GM23338 (cell line): ENCODE measurements at regions not wholly inside any gene's neighbourhood (a gene's known extent, or its start where the extent isn't known, plus 50 kb on each side); places are given as distances from the start of the nearest gene placed in this dataset.

Experiments used
- ATAC-seq: fragments of 200-7000 bp; cut with Tn5 transposase; 3 replicates; pipeline ENCODE4 v1.9.1; 2020
- DNase-seq: peaks from one replicate; pipeline ENCODE4 v3.0.0-alpha.2; 2015; ENCODE audit warnings: low spot score
- H2AFZ ChIP-seq: fragments of 200-600 bp; sonication (generic); 2 replicates; pipeline ENCODE4 v1.8.0; 2016; ENCODE audit warnings: antibody characterized with exemption, mild to moderate bottlenecking, moderate library complexity
- H3F3A ChIP-seq: fragments of 200-600 bp; sonication (generic); replicated peaks from 2 replicates; pipeline ENCODE4 v1.8.0; 2017; ENCODE audit warnings: antibody characterized with exemption, mixed run types, low read depth
- H3K27ac ChIP-seq: fragments of 200-600 bp; sonication (generic); 2 replicates; pipeline ENCODE4 v1.6.1; 2016; ENCODE audit warnings: low read depth
- H3K27me3 ChIP-seq: fragments of 200-600 bp; sonication (generic); 2 replicates; pipeline ENCODE4 v1.8.0; 2016; ENCODE audit warnings: mild to moderate bottlenecking, mixed run types, moderate library complexity; ENCODE audit not compliant: insufficient read depth
- H3K36me3 ChIP-seq: fragments of 200-600 bp; sonication (generic); 2 replicates; pipeline ENCODE4 v1.8.0; 2016; ENCODE audit warnings: mild to moderate bottlenecking; ENCODE audit not compliant: insufficient read depth
- H3K4me1 ChIP-seq: fragments of 200-600 bp; sonication (generic); 2 replicates; pipeline ENCODE4 v1.8.0; 2016; ENCODE audit warnings: mild to moderate bottlenecking, moderate library complexity; ENCODE audit not compliant: insufficient read depth
- H3K4me2 ChIP-seq: fragments of 200-600 bp; sonication (generic); 2 replicates; pipeline ENCODE4 v1.7.1; 2017; ENCODE audit warnings: mixed run types
- H3K4me3 ChIP-seq: fragments of 200-600 bp; sonication (generic); 2 replicates; pipeline ENCODE4 v1.6.1; 2016; ENCODE audit warnings: mixed run types
- H3K79me2 ChIP-seq: fragments of 200-600 bp; sonication (generic); replicated peaks from 2 replicates; pipeline ENCODE4 v1.8.0; 2017; ENCODE audit warnings: mild to moderate bottlenecking; ENCODE audit not compliant: insufficient read depth
- H3K9me2 ChIP-seq: fragments of 200-600 bp; sonication (generic); 2 replicates; pipeline ENCODE4 v1.8.0; 2017; ENCODE audit not compliant: insufficient read depth
- H4K20me1 ChIP-seq: fragments of 200-600 bp; sonication (generic); replicated peaks from 2 replicates; pipeline ENCODE4 v1.8.0; 2017; ENCODE audit warnings: mild to moderate bottlenecking; ENCODE audit not compliant: insufficient read depth
- H3K27ac Mint-ChIP-seq: 2 replicates; pipeline ENCODE4 v1.8.0; 2020; ENCODE audit warnings: inconsistent platforms, mild to moderate bottlenecking, moderate library complexity, mixed read lengths
- H3K27me3 Mint-ChIP-seq: 3 replicates; pipeline ENCODE4 v1.8.0; 2022; ENCODE audit warnings: low read depth, mild to moderate bottlenecking, moderate library complexity, mixed read lengths, inconsistent platforms; ENCODE audit not compliant: insufficient read depth, poor library complexity
- H3K36me3 Mint-ChIP-seq: 3 replicates; pipeline ENCODE4 v1.8.0; 2021; ENCODE audit warnings: low read depth, mild to moderate bottlenecking, inconsistent platforms, moderate library complexity, mixed read lengths
- H3K4me1 Mint-ChIP-seq: 3 replicates; pipeline ENCODE4 v1.8.0; 2020; ENCODE audit warnings: mild to moderate bottlenecking, inconsistent platforms, mixed read lengths
- H3K4me3 Mint-ChIP-seq: 3 replicates; pipeline ENCODE4 v1.8.0; 2021; ENCODE audit warnings: moderate library complexity, mild to moderate bottlenecking, inconsistent platforms, mixed read lengths
- H3K9me3 Mint-ChIP-seq: 3 replicates; pipeline ENCODE4 v1.8.0; 2020; ENCODE audit warnings: moderate library complexity, mild to moderate bottlenecking, inconsistent platforms, mixed read lengths
- CREB1 ChIP-seq: fragments of 250-450 bp; sonication (Bioruptor Pico); IDR thresholded peaks from 2 replicates; pipeline ENCODE4 v1.5.0; 2020; ENCODE audit warnings: low read depth, mild to moderate bottlenecking, moderate library complexity
- EZH2 ChIP-seq: fragments of 200-600 bp; sonication (generic); IDR thresholded peaks from one replicate; pipeline ENCODE4 v1.8.0; 2017; ENCODE audit warnings: antibody characterized with exemption, mild to moderate bottlenecking, low read depth; ENCODE audit not compliant: unreplicated experiment
- EZH2phosphoT487 ChIP-seq: fragments of 200-600 bp; sonication (generic); IDR thresholded peaks from one replicate; pipeline ENCODE4 v1.8.1; 2018; ENCODE audit warnings: antibody characterized with exemption; ENCODE audit not compliant: unreplicated experiment
- JUNB ChIP-seq: IDR thresholded peaks from one replicate; pipeline ENCODE4 v1.6.1; 2016; ENCODE audit warnings: antibody characterized with exemption; ENCODE audit not compliant: unreplicated experiment
- NANOG ChIP-seq: IDR thresholded peaks from 2 replicates; pipeline ENCODE4 v1.6.1; 2016; ENCODE audit warnings: antibody characterized with exemption, borderline replicate concordance
- POLR2AphosphoS5 ChIP-seq: IDR thresholded peaks from 2 replicates; pipeline ENCODE4 v1.6.1; 2016; ENCODE audit warnings: antibody characterized with exemption, low read depth
- STAT1 ChIP-seq: IDR thresholded peaks from one replicate; pipeline ENCODE4 v1.6.1; 2016; ENCODE audit warnings: antibody characterized with exemption; ENCODE audit not compliant: unreplicated experiment
- ZNF114 ChIP-seq: fragments of 250-450 bp; sonication (Bioruptor Pico); IDR thresholded peaks from 2 replicates; pipeline ENCODE4 v1.5.0; 2020; ENCODE audit warnings: mild to moderate bottlenecking, moderate library complexity
- ZNF331 ChIP-seq: fragments of 250-450 bp; sonication (Bioruptor Pico); IDR thresholded peaks from 2 replicates; pipeline ENCODE4 v1.5.0; 2020; ENCODE audit warnings: low read depth, mild to moderate bottlenecking, moderate library complexity
- TF ChIP-seq, protein P1 (sequence below): fragments of 250-450 bp; sonication (Bioruptor Pico); IDR thresholded peaks from 2 replicates; pipeline ENCODE4 v1.5.0; 2020; ENCODE audit warnings: mild to moderate bottlenecking, moderate library complexity
- TF ChIP-seq, protein P2 (sequence below): IDR thresholded peaks from one replicate; pipeline ENCODE4 v1.6.1; 2018; ENCODE audit warnings: antibody characterized with exemption; ENCODE audit not compliant: unreplicated experiment
- TF ChIP-seq, protein P3 (sequence below), 2 experiments: fragments of 200-600 bp in 1 of 2; sonication (generic) in 1 of 2; conservative IDR thresholded peaks; 2 replicates each; pipeline versions ENCODE4 v1.5.1 to v1.6.1; 2016 to 2017; ENCODE audit warnings: antibody characterized with exemption in 2 of 2, low read depth in 2 of 2, mild to moderate bottlenecking in 2 of 2, moderate library complexity in 1 of 2
- TF ChIP-seq, protein P4 (sequence below): IDR thresholded peaks from 2 replicates; pipeline ENCODE4 v1.6.1; 2016; ENCODE audit warnings: antibody characterized with exemption

DNA sequence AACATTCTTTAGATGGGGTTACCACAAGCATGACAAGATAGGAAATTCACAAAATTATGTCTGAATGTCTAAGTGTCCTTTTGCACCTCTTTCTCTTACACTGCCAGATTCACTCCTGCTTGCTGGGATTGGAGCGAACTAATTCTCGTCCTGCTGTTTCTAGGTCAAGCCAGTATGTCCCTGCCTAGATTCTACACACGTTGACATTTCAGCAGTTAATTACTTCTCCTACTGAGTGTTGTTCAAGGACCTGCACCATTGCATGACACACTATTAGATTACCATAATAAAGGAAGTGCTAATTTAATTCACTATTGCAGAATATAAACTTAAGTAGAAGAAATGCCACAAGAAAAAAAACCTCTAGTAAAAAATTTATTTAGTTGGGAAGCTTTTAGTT lies 1911.7 kb downstream of the PCDH7 start:
- Histone ChIP-seq H2AFZ (no peak overlapping the region), H3K4me2 (no peak overlapping the region), H3K27me3 (no peaks in the 10 kb centered on the region), H3K27ac (no peak overlapping the region), H3K79me2 (no peaks in the 10 kb centered on the region), H3K36me3 (no peaks in the 10 kb centered on the region), H3F3A (no peaks in the 10 kb centered on the region), H3K4me3 (no peak overlapping the region), H4K20me1 (no peaks in the 10 kb centered on the region), H3K4me1 (no peaks in the 10 kb centered on the region), H3K9me2 (no peaks in the 10 kb centered on the region)
- ATAC-seq (peak; percentile 57), DNase-seq (peak; percentile 32)
- Mint-ChIP-seq H3K36me3 (peaks cover 4% of the 10 kb centered on the region; the same call in 2 of the 3 replicates), H3K27me3 (peaks cover 2% of the 10 kb centered on the region), H3K4me1 (peaks cover 4% of the 10 kb centered on the region; the same call in 2 of the 3 replicates), H3K4me3 (no peak overlapping the region), H3K27ac (no peak overlapping the region), H3K9me3 (peaks cover 12% of the 10 kb centered on the region)
- TF ChIP-seq CREB1 (CRISPR knock-in tag) (no peak), STAT1 (no peak), POLR2AphosphoS5 (no peak), ZNF114 (CRISPR knock-in tag) (no peak), EZH2phosphoT487 (no peak), EZH2 (no peak), ZNF331 (CRISPR knock-in tag) (no peak), JUNB (no peak), NANOG (no peak)
- TF ChIP-seq, protein P1, sequence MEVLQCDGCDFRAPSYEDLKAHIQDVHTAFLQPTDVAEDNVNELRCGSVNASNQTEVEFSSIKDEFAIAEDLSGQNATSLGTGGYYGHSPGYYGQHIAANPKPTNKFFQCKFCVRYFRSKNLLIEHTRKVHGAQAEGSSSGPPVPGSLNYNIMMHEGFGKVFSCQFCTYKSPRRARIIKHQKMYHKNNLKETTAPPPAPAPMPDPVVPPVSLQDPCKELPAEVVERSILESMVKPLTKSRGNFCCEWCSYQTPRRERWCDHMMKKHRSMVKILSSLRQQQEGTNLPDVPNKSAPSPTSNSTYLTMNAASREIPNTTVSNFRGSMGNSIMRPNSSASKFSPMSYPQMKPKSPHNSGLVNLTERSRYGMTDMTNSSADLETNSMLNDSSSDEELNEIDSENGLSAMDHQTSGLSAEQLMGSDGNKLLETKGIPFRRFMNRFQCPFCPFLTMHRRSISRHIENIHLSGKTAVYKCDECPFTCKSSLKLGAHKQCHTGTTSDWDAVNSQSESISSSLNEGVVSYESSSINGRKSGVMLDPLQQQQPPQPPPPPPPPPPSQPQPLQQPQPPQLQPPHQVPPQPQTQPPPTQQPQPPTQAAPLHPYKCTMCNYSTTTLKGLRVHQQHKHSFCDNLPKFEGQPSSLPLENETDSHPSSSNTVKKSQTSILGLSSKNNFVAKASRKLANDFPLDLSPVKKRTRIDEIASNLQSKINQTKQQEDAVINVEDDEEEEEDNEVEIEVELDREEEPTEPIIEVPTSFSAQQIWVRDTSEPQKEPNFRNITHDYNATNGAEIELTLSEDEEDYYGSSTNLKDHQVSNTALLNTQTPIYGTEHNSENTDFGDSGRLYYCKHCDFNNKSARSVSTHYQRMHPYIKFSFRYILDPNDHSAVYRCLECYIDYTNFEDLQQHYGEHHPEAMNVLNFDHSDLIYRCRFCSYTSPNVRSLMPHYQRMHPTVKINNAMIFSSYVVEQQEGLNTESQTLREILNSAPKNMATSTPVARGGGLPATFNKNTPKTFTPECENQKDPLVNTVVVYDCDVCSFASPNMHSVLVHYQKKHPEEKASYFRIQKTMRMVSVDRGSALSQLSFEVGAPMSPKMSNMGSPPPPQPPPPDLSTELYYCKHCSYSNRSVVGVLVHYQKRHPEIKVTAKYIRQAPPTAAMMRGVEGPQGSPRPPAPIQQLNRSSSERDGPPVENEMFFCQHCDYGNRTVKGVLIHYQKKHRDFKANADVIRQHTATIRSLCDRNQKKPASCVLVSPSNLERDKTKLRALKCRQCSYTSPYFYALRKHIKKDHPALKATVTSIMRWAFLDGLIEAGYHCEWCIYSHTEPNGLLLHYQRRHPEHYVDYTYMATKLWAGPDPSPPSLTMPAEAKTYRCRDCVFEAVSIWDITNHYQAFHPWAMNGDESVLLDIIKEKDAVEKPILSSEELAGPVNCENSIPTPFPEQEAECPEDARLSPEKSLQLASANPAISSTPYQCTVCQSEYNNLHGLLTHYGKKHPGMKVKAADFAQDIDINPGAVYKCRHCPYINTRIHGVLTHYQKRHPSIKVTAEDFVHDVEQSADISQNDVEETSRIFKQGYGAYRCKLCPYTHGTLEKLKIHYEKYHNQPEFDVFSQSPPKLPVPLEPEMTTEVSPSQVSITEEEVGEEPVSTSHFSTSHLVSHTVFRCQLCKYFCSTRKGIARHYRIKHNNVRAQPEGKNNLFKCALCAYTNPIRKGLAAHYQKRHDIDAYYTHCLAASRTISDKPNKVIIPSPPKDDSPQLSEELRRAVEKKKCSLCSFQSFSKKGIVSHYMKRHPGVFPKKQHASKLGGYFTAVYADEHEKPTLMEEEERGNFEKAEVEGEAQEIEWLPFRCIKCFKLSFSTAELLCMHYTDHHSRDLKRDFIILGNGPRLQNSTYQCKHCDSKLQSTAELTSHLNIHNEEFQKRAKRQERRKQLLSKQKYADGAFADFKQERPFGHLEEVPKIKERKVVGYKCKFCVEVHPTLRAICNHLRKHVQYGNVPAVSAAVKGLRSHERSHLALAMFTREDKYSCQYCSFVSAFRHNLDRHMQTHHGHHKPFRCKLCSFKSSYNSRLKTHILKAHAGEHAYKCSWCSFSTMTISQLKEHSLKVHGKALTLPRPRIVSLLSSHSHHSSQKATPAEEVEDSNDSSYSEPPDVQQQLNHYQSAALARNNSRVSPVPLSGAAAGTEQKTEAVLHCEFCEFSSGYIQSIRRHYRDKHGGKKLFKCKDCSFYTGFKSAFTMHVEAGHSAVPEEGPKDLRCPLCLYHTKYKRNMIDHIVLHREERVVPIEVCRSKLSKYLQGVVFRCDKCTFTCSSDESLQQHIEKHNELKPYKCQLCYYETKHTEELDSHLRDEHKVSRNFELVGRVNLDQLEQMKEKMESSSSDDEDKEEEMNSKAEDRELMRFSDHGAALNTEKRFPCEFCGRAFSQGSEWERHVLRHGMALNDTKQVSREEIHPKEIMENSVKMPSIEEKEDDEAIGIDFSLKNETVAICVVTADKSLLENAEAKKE (CRISPR knock-in tag), result no peak
- TF ChIP-seq, protein P2, sequence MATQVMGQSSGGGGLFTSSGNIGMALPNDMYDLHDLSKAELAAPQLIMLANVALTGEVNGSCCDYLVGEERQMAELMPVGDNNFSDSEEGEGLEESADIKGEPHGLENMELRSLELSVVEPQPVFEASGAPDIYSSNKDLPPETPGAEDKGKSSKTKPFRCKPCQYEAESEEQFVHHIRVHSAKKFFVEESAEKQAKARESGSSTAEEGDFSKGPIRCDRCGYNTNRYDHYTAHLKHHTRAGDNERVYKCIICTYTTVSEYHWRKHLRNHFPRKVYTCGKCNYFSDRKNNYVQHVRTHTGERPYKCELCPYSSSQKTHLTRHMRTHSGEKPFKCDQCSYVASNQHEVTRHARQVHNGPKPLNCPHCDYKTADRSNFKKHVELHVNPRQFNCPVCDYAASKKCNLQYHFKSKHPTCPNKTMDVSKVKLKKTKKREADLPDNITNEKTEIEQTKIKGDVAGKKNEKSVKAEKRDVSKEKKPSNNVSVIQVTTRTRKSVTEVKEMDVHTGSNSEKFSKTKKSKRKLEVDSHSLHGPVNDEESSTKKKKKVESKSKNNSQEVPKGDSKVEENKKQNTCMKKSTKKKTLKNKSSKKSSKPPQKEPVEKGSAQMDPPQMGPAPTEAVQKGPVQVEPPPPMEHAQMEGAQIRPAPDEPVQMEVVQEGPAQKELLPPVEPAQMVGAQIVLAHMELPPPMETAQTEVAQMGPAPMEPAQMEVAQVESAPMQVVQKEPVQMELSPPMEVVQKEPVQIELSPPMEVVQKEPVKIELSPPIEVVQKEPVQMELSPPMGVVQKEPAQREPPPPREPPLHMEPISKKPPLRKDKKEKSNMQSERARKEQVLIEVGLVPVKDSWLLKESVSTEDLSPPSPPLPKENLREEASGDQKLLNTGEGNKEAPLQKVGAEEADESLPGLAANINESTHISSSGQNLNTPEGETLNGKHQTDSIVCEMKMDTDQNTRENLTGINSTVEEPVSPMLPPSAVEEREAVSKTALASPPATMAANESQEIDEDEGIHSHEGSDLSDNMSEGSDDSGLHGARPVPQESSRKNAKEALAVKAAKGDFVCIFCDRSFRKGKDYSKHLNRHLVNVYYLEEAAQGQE, result no peak
- TF ChIP-seq, protein P3, sequence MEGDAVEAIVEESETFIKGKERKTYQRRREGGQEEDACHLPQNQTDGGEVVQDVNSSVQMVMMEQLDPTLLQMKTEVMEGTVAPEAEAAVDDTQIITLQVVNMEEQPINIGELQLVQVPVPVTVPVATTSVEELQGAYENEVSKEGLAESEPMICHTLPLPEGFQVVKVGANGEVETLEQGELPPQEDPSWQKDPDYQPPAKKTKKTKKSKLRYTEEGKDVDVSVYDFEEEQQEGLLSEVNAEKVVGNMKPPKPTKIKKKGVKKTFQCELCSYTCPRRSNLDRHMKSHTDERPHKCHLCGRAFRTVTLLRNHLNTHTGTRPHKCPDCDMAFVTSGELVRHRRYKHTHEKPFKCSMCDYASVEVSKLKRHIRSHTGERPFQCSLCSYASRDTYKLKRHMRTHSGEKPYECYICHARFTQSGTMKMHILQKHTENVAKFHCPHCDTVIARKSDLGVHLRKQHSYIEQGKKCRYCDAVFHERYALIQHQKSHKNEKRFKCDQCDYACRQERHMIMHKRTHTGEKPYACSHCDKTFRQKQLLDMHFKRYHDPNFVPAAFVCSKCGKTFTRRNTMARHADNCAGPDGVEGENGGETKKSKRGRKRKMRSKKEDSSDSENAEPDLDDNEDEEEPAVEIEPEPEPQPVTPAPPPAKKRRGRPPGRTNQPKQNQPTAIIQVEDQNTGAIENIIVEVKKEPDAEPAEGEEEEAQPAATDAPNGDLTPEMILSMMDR (conservative IDR thresholded peaks at IDR 0.05; ENCODE audit: low read depth in 2 of 2), result no peak
- TF ChIP-seq, protein P4, sequence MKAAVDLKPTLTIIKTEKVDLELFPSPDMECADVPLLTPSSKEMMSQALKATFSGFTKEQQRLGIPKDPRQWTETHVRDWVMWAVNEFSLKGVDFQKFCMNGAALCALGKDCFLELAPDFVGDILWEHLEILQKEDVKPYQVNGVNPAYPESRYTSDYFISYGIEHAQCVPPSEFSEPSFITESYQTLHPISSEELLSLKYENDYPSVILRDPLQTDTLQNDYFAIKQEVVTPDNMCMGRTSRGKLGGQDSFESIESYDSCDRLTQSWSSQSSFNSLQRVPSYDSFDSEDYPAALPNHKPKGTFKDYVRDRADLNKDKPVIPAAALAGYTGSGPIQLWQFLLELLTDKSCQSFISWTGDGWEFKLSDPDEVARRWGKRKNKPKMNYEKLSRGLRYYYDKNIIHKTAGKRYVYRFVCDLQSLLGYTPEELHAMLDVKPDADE, result no peak
